IPS DF 4.7 (cell line): ENCODE measurements at regions not wholly inside any gene's neighbourhood (a gene's known extent, or its start where the extent isn't known, plus 50 kb on each side); places are given as distances from the start of the nearest gene placed in this dataset.

Source experiments
- DNase-seq: peaks from one replicate; pipeline ENCODE4 v3.0.0-alpha.2; 2013; ENCODE audit warnings: low spot score; ENCODE audit errors: extremely low read depth

- no peak for DNase-seq
These were observed 350.3 kb downstream of the PTTG2 start for GRCh38 chr4:38310446-38311043.

DNA sequence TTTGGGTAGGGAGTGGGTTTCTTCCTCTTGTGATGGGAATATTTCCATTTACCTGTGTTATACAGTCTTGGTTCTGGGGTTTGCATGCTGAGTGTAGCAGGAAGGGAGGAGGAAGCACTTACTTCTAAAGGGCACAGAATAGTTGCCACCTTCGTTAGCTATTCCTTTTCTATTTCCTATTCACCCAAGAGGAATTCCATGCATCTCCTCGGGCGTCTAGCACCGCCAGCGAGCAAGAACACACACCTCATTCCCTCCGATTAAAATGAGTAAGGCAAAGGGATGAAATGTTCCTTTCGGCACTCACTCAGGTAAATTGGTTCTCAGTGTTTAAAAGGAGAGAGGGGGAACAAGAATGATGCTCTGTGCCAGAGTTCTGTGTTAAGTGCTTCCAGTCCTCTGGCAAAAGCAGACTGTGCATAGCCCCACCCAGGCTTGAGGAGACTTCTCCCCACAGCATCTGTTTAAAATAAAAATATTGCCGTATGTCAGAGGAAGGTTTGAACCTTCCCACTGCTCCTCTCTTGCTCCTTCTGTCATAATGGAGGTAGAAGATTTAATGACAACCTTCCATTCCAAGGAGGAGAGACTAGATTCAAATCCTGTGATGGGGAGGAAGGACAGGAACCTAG is 351.4 kb downstream of the PTTG2 start:
- no peak for DNase-seq

GRCh38 chr4:38313175-38313574 is 350.8 kb upstream of the KLF3 start:
- DNase-seq: no peak

DNA sequence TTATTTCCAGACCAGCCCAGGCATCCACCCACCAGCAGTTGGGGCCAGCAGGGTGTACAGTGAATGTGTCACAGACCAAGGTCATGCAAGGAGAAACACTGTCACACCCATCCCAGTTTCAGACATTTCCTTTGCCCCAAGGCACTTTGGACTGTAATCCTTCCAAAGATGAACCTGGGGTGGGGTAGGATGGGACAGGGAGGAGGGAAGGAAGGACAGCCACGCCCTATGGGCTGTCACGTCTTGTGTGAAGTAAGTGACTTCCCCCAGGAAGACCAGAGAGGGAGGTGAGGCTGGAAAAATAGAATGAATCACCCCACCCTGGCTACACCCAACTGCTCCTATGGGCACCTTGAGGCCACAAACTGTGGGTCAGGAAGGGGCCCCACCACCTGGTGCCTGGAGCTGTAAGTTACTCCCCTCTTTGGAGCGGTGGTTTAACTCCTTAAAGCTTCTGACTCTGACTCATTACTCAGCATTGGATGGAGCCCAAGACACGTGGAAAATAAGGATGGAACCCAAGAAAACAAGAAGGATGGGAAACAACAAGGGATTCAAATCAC is 349.9 kb upstream of the KLF3 start:
- no peak for DNase-seq

DNA sequence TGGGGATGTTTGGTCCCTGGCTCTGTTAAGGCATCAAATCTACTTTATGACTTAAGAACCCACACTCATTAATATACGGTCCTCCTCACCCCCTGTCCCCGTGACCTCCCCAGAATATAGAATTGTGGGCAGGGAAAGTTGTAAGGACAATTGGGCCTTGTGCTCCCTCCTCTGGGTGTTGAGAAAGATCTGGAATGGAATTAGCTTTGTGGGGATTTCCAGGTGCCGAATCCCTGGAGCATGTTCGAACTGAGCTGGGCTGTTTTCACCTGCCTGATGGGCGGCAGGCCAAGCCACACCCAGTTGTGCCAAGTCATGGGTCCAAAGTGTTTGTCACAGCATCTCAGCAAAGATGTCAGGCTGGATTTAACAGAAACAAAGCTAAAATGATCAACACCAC is 349.3 kb upstream of the KLF3 start:
- DNase-seq: no peak

- DNase-seq: no peak
These were observed 348.7 kb upstream of the KLF3 start for GRCh38 chr4:38315286-38315685.

DNA sequence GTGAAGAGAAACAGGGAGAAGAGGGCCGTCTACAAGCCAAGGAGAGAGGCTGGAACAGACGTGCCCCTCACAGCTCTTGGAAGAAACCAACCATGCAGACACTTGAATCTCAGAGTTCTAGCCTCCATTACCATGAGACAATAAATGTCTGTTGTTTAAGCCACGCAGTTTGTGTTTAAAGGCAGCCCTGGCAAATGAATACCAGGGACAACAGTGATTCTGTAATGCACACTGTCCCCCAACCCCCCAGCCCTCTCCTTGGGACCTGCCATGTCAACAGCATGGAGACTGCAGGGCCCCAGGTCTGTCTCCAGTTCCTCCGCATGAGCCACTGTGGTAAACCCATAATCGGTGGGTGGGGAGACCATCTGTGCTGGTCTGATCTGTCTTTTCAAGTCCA is 348.0 kb upstream of the KLF3 start:
- no peak for DNase-seq

GRCh38 chr4:38317041-38317674 is 346.8 kb upstream of the KLF3 start:
- DNase-seq: no peak

DNA sequence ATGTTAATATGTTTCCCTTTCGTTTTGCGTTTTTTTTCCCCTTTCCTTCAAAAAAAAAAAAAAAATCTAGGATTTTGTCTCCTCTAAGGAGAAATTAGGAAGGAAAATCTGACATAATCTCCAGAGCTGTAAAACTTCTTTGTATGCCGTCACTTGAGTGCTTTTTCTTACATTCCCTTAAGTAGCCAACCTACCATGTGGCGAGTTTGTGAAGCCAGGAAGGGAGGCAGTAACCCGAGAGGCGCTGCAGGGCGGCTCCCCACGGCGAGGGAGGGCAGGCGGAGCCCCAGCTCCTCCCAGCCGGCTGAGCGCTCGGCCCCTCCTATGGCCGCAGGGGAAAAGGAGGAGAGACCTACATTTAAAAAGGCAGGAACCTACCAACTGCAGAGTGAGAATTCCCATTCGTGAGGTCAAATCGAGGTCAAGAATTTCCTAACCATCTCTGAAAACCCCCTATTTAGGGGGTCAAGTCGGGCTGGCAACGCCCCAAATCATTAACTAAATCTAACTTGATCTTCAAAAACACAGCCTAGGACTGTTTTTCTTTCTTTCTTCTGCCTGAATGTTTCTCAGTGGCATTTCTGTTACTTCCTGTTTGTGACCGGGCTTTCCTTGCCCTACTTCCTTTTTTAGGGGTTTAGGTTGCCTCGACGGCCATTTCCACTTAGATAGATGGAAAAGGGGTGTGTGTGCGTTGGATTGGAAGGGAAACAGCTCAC is 345.1 kb upstream of the KLF3 start:
- DNase-seq: peak; percentile 66

- DNase-seq: peak; percentile 68
These were observed 344.3 kb upstream of the KLF3 start for GRCh38 chr4:38319456-38320342.

DNA sequence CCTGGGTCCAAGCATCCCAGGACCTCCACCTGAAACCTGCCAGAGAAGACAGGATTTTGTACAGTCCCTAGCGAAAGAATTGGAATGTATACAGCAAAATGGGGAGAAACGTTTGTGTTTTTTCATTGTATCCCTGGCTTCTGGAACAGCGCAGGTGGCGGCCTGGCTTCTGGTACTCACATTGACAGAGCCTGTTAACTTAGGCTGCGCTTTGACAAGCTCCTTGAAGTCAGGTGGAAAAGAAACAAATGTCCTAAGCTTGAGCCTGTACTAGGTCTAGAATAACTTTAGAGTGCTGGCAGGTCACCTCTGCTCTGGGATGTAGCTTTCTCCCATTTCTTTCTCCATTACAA is 343.7 kb upstream of the KLF3 start:
- DNase-seq: no peak

- no peak for DNase-seq
These were observed 343.2 kb upstream of the KLF3 start for GRCh38 chr4:38320833-38321232.

GRCh38 chr4:38322714-38323113 is 341.3 kb upstream of the KLF3 start:
- DNase-seq: no peak

DNA sequence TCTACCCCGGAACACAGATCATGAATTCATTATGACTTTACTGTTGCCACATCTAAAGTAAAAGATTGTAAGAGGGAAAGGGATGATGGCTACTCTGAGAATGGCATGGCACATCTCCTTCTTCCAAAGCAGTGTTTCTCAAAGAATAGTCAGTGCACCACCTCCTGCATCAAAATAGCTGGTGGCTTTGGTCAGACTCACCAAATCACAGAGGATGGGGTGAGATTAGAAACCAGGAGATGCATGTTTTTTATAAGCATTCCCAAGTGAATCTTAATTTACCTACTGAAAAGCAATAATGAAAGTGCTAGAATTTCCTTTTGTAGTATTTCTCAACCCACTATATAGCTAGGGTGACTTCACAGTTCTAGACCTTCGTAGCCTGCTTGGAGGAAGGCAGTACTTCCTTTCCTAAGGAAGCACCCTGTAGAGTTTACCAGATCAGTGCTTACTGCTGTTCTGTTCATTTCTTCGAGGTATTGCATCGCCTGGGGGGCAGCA is 340.8 kb upstream of the KLF3 start:
- no peak for DNase-seq

DNA sequence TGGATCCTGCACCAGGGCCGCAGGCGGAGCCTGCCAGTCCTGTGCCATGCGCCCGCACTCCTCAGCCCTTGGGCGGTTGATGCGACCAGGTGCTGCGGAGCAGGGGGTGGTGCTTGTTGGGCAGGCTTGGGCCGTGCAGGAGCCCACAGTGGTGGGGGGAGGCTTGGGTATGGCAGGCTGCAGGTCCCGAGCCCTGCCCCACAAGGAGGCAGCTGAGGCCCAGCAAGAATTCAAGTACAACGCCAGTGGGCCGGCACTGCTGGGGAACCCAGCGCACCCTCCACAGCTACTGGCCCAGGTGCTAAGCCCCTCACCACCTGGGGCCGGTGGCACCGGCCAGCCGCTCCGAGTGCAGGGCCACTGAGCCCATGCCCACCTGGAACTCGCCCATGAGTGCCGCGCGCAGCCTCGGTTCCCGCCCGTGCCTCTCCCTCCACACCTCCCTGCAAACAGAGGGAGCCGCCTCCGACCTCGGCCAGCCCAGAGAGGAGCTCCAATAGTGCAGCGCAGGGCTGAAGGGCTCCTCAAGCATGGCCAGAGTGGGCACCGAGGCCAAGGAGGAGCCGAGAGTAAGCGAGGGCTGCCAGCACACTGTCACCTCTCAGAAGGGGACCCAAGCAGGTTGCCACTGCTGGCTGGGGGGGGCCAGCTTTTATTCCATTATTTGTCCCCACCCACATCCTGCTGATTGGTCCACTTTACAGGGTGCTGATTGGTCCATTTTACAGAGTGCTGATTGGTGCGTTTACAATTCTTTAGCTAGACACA is 339.0 kb upstream of the KLF3 start:
- no peak for DNase-seq

- no peak for DNase-seq
These were observed 338.4 kb upstream of the KLF3 start for GRCh38 chr4:38325629-38325913.

- no peak for DNase-seq
These were observed 337.5 kb upstream of the KLF3 start for GRCh38 chr4:38326499-38326898.

DNA sequence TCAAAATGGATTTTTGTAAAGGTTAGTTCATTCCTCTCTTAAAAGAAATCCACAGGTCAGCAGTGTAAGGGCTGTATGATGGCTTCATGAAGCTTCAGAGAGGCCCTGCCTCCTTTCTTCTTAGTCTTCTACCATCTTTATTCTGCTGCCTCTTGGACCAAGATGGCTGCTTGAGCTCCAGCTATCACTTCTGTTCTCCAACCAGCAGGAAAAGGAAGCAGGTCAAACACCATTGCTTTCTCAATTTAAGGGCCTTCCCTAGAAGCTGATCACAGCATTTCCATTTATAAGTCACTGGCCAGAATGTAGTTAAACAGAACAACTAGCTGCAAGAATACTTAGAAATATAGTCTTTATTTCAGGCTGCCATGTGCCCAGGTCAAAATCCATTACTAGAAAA is 336.8 kb upstream of the KLF3 start:
- DNase-seq: no peak

DNA sequence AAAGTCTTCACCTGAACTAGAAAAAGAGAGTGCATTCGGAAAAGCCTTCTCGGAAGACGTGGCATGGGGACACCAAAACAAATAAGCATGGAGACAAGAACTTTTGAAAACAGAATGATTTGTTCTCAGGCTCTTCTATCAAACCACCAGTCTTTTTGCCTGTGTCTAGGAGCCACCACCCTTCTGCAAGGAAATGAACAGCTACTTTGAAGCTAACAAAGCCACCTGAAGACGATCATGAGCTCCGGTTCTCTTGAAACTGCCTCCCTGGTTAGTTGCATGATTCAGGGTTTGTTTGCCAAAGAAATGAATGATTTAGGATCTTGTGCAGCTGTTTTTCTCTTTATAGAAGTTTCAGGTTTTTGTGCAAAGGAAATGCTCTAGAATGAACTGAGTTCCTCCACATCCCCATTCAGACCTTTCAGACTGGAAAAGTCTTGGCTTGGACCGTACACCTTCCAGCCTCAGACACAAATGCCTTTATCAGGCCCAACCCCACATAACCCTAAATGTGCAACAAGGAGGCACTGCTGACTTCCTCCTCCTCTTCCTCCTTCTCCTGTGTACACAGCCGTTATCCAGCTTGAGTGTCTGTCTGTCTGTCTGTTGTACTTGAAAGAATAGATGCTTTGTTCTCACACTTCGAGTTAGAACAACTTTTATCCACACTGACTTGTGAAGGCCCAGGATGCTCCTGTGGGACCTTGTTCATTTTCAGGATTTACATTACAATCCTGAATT is 334.8 kb upstream of the KLF3 start:
- DNase-seq: no peak

- DNase-seq: no peak
These were observed 333.7 kb upstream of the KLF3 start for GRCh38 chr4:38330321-38330720.
